GM18505 (cell line): ENCODE measurements at regions not wholly inside any gene's neighbourhood (a gene's known extent, or its start where the extent isn't known, plus 50 kb on each side); places are given as distances from the start of the nearest gene placed in this dataset.

Experiments
- ATAC-seq: cut with Tn5 transposase; IDR thresholded peaks from one replicate; pipeline ENCODE4 v1.9.1; 2021; ENCODE audit not compliant: unreplicated experiment
- POLR2A ChIP-seq: IDR thresholded peaks from 4 replicates; pipeline ENCODE4 v1.6.1; 2011; ENCODE audit warnings: borderline replicate concordance; ENCODE audit not compliant: insufficient read depth, insufficient read length; ENCODE audit errors: extremely low read depth

DNA sequence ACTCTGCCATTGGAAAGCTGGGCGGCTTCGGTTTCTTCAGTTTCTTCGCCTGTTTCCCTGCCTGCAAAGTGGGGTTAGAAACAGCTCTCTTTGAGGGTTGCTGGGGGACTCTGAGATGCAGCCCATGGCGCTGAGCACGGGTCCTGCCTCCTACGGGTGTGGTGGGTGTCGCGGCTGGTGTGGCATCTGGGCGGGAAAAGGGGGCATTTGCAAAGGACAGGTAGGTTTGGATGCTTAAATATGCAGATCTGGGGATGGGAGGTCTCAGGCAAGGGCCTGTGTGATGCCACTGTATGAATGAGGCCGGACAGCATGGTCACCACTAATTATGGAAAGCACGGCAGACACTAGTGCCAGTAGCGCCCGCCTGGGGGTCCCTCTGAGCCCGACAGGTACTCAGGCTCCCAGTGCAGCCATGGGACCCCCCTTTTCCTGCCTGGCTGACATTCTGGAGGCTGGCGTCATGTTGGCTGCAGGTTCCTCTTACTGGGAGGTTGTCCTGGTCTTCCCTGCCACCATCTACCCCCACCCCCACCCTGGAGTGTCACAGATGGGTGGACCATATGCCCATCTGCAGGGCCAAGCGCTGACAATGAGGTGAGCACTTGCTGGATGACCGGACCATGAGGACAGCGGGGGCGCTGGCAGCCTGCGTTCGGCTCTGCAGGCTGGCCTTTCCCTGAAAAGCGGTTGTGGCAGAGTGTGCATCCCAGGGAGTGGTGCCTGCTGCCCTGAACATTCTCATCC is 237.7 kb downstream of the SEC14L1 start:
- ATAC-seq, result no peak
- no peak for TF ChIP-seq POLR2A

- ATAC-seq, result no peak
- no peak for TF ChIP-seq POLR2A
Observed at GRCh38 chr17:77379065-77379428, 238.3 kb downstream of the SEC14L1 start.

- ATAC-seq, result no peak
- no peak for TF ChIP-seq POLR2A
Observed at GRCh38 chr17:77379832-77380231, 239.1 kb downstream of the SEC14L1 start.

DNA sequence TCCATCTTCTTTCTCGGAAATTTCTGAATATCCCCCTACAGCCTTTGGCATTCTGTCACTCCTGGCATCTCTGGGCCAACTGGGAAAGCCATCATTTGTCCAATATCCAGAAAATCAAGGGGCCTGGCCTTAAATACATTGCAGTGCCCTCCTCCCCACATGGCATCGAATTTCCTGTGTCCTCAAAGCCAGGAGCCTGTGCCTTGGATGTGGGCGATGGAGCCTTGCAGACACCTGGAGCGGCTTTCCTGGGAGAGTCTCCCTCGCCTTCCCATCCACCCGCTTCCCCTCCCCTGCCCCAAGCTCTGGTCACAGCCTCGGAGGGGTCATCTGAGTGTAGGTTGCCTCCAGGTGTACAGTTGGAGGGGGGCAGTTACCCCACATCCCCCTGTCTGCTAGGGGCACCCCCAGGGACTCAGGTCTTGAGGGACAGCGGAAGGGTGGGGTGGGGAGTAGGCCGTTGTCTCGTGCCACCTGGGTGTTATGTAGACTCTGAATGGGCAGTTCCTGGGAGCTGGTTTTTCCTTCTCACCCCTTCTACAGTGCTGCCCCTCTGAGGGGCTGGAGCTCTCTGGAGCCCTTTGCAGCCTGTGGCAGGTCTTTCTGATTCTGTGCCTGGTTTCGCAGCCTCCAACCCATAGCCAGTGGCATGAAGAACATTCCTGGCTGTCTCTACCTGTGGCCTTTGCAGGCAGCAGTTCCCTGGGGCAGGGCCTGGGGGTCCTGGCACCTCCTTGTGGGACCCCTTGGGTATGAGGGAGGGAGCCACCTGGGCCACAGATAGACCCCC is 239.8 kb downstream of the SEC14L1 start:
- ATAC-seq, result no peak

GRCh38 chr17:77381185-77381700 is 240.5 kb downstream of the SEC14L1 start:
- no peak for ATAC-seq
- no peak for TF ChIP-seq POLR2A

More for the DNA sequence above, 239.8 kb downstream of the SEC14L1 start:
- TF ChIP-seq POLR2A, result no peak

GRCh38 chr17:77381731-77382130 is 241.0 kb downstream of the SEC14L1 start:
- no peak for TF ChIP-seq POLR2A
- no peak for ATAC-seq

GRCh38 chr17:77382356-77382911 is 241.7 kb downstream of the SEC14L1 start:
- no peak for ATAC-seq
- no peak for TF ChIP-seq POLR2A

DNA sequence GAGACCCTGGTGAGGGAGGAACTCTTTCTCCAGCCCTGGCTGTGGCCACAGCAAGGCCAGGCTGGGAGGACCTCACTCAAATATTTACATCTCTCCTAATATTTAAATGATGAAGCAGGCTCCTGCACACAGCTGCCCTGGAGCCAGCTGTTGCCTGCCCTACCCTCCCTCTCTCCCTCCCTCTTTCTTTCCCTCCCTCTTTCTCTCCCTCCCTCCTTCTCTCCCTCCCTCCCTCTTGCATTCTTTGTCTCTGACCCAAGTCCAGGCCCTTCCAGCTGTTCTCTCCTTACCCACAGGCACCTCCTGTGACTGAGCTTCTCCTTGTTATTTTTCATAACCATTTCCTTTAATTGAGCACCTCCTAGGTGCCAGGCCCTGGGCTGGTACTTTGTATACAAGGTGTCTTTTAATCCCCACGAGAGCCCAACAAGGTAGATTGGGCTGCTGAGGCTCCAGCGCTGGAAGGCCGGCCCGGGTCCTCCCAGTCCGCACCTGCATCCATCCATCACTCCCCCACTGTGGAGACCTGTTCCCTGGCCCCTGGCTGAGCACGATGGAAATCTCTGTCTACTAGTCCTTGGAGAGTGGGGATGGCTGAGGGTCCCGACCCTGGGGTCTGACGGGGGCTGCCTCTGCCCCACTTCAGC is 242.3 kb downstream of the SEC14L1 start:
- no peak for ATAC-seq
- no peak for TF ChIP-seq POLR2A

GRCh38 chr17:77383613-77384608 is 243.1 kb downstream of the SEC14L1 start:
- ATAC-seq, result no peak
- no peak for TF ChIP-seq POLR2A

DNA sequence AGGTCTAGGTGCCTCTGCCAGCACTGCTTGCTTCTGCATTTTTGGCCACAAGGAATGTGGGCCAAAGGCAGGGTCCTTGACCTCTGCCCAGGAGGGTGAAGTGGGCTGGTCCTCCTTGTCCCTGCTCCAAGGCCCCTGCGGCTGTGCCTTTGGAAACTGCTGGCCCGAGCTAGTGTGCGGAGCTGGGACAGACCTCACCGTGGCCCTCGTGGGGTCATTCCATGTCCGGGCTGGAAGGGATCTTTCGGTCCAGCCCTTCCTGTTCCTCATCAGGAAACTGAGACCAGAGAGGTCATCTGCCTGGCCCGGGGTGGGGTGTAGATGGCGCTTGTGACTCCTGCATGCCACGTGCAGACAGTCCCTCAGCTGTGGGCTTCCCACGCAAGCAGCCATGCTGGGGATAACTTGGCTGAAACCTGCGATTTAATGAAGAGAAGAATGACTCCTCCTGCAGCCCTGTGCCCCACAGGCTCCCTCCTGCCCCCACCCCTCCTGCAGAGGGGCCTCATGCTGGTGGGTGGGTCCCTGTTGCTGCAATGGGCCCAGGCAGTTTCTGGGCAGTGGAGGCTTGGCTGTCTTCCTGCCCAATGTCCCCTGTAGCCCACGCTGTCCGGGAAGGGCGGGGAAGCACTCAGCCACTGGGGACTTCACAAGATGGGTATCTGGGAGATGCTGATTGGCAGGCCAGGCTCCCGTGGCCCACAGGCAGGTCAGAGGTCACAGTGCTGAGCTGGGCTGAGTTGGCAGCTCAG is 245.2 kb downstream of the SEC14L1 start:
- no peak for ATAC-seq
- TF ChIP-seq POLR2A, result no peak

DNA sequence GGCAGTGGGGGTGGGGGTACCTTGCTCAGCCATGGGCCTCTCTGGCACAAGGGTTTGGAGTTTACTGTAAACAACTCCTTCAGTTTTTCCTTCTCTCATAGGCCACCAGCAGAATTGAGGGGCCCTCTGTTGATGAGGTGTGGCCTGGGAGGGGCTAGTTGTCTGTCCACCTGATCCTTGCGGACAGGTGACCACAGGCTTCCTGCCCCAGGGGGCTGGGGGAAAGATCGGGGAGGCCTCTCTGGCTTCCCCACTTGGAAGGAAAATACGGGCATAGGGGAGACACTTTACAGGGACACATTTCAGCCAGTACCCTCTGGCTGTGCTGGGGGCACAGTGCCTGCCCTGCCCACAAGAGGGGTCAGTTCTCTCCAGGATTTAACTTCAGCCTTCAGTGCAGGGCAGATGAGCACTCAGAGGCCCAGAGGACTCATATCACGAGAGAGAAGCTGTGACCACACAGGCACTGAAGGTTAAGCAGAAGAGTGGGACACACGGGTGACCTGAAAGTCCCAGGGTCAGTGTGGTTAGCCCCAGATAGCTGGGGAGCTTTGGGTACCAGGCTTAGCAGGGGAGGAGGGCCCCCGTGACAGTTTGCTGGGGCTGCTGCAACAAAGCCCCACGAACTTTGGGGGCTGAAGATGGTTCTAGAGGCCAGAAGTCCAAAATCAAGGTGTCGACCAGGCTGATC is 245.9 kb downstream of the SEC14L1 start:
- no peak for ATAC-seq

More for the DNA sequence above, 245.9 kb downstream of the SEC14L1 start:
- no peak for TF ChIP-seq POLR2A
